Small intestine (tissue), 7 donors: ENCODE measurements at regions not wholly inside any gene's neighbourhood (a gene's known extent, or its start where the extent isn't known, plus 50 kb on each side); places are given as distances from the start of the nearest gene placed in this dataset.
"Not testable (repeated sequence)": the region's sequence is repeated elsewhere in the genome, so short reads cannot be mapped to it uniquely, and the experiment has no call there.

Experiments used
- DNase-seq, 2 donors: peaks; one replicate each; pipeline versions ENCODE4 v3.0.0 to v3.0.0-alpha.2; 2013
- FAIRE-seq: peaks from 2 replicates; lab custom pipeline; 2012; peaks lifted over from hg19 to GRCh38; lab: Jason Lieb, UNC
- H3K27ac ChIP-seq, 3 donors: one replicate each; pipeline ENCODE4 v1.5.1; 2013; ENCODE audit warnings: low read length in 2 of 3, mild to moderate bottlenecking in 2 of 3, control low read depth in 1 of 3, inconsistent platforms in 1 of 3, low read depth in 1 of 3, moderate library complexity in 1 of 3
- H3K27me3 ChIP-seq, 3 donors: one replicate each; pipeline ENCODE4 v1.6.1; 2013; ENCODE audit warnings: low read length in 3 of 3, inconsistent platforms in 1 of 3; ENCODE audit not compliant: control insufficient read depth in 3 of 3, insufficient read depth in 3 of 3
- H3K36me3 ChIP-seq, 3 donors: one replicate each; pipeline ENCODE4 v1.6.1; 2013; ENCODE audit warnings: low read length in 3 of 3, inconsistent platforms in 1 of 3, low read depth in 1 of 3, mild to moderate bottlenecking in 1 of 3, moderate library complexity in 1 of 3; ENCODE audit not compliant: control insufficient read depth in 3 of 3, insufficient read depth in 2 of 3
- H3K4me1 ChIP-seq, 3 donors: one replicate each; pipeline ENCODE4 v1.6.1; 2013; ENCODE audit warnings: low read length in 2 of 3, inconsistent platforms in 1 of 3, low read depth in 1 of 3, mild to moderate bottlenecking in 1 of 3, moderate library complexity in 1 of 3; ENCODE audit not compliant: control insufficient read depth in 3 of 3, insufficient read depth in 2 of 3
- H3K4me3 ChIP-seq, 3 donors: one replicate each; pipeline ENCODE4 v1.5.1; 2013; ENCODE audit warnings: low read length in 3 of 3, control low read depth in 1 of 3, inconsistent platforms in 1 of 3, low read depth in 1 of 3, mild to moderate bottlenecking in 1 of 3, moderate library complexity in 1 of 3
- H3K9me3 ChIP-seq, 2 donors: one replicate each; pipeline ENCODE4 v1.6.1; 2013; ENCODE audit warnings: low read depth in 1 of 2, low read length in 1 of 2; ENCODE audit not compliant: control insufficient read depth in 2 of 2, insufficient read depth in 1 of 2
- WGBS, 3 donors: extraction: QIAGEN DNeasy Blood & Tissue Kit; methylation state at CpG; one replicate each; pipeline ENCODE4 v1.1.7; 2013; 5-methylcytosine and 5-hydroxymethylcytosine counted together
- donor health status: healthy with polysubstance abuse.
- donor health status: control.
- donor health status: control.
- donor health status: Bipolar disorder and iron deficiency.
- donor health status: healthy.

- not testable (repeated sequence) for H3K36me3 ChIP-seq, H3K4me3 ChIP-seq, DNase-seq, H3K9me3 ChIP-seq, H3K27me3 ChIP-seq, FAIRE-seq, H3K4me1 ChIP-seq, H3K27ac ChIP-seq
- WGBS, 3 donors: 59 to 71% (median 67%) methylated on average over 4 to 6 of the region's 6 CpGs
Measured at GRCh38 chr17:16842346-16842745, 129.6 kb downstream of the TNFRSF13B start.

GRCh38 chr17:16841896-16842295, 130.0 kb downstream of the TNFRSF13B start:
- not testable (repeated sequence) for H3K9me3 ChIP-seq, H3K4me1 ChIP-seq, H3K36me3 ChIP-seq, H3K27me3 ChIP-seq, FAIRE-seq, H3K27ac ChIP-seq, DNase-seq, H3K4me3 ChIP-seq
- 67 to 93% (median 86%) methylated on average over 1 to 3 of the region's 10 CpGs for WGBS, 3 donors

- not testable (repeated sequence) for H3K27ac ChIP-seq, H3K4me3 ChIP-seq, DNase-seq, H3K27me3 ChIP-seq, H3K9me3 ChIP-seq, FAIRE-seq, H3K4me1 ChIP-seq, H3K36me3 ChIP-seq
- WGBS, 3 donors: 18 to 72% (median 28%) methylated on average over 4 to 7 of the region's 9 CpGs
Measured at GRCh38 chr17:16840219-16840618, 131.7 kb downstream of the TNFRSF13B start.

GRCh38 chr17:16839242-16840175, 132.4 kb downstream of the TNFRSF13B start:
- not testable (repeated sequence) for FAIRE-seq, DNase-seq, H3K27me3 ChIP-seq, H3K36me3 ChIP-seq, H3K9me3 ChIP-seq, H3K4me1 ChIP-seq, H3K4me3 ChIP-seq, H3K27ac ChIP-seq
- 51 to 71% (median 66%) methylated on average over 2 to 5 of the region's 16 CpGs for WGBS, 3 donors

- 67 to 93% (median 87%) methylated on average over 3 of the region's 6 CpGs for WGBS, 3 donors
- not testable (repeated sequence) for H3K4me3 ChIP-seq, H3K4me1 ChIP-seq, FAIRE-seq, H3K27ac ChIP-seq, H3K9me3 ChIP-seq, H3K27me3 ChIP-seq, DNase-seq, H3K36me3 ChIP-seq
Measured at GRCh38 chr17:16838795-16839194, 133.1 kb downstream of the TNFRSF13B start.

DNA sequence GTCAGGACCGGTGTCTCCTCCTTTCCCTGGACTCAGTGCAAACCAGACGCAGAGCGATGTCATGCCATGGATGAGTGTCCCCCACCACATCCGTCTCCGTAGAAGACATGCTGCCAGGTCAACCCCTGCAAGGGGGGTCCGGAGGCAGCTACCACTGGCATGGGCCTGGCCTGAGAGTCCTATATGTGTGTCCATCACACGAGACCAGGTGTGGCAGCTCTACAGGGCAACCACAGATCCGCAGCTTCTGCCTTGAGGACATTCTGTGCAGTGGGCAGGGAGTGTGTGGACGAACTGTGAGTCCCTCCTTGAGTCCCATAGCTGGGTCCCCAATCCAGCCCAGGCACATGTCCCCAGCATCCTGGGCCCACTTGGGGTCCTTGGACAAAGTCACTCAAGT, 133.6 kb downstream of the TNFRSF13B start:
- not testable (repeated sequence) for H3K27me3 ChIP-seq, FAIRE-seq, H3K4me3 ChIP-seq, H3K36me3 ChIP-seq, DNase-seq, H3K27ac ChIP-seq, H3K4me1 ChIP-seq, H3K9me3 ChIP-seq
- 76 to 87% (median 86%) methylated on average over 3 to 5 of the region's 9 CpGs for WGBS, 3 donors

GRCh38 chr17:16837468-16838266, 134.3 kb downstream of the TNFRSF13B start:
- WGBS, 3 donors: 64 to 84% (median 79%) methylated on average over 7 to 10 of the region's 11 CpGs
- not testable (repeated sequence) for H3K27me3 ChIP-seq, DNase-seq, H3K36me3 ChIP-seq, H3K4me1 ChIP-seq, H3K9me3 ChIP-seq, H3K27ac ChIP-seq, FAIRE-seq, H3K4me3 ChIP-seq

DNA sequence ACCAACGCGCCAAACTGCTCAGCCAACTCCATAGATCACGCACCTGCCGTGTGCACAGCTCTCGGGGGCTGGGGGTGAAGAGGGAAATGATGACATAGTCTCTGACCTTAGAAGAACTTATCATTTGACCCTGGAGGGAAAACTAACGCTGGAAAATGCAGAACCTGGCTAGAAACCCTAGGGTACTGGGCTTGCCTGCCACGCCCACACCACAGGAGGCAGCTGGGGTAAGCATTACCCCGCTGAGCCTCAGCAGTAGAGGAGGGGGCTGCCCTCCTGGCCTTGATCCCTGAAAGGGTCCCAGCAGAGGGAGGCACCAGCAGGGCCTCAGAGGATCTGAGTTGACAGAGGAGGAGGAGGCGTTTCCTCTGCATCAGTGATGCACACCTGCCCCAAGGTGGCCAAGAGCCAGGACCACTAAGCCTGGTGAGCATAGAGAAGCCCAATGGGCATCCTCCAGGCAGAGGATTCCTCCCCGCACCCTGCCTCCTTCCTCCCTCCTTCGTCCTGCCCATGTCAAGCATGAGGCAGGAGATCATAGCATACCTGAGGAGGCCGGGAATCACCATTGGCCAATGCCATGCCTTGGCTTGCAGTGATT, 135.5 kb downstream of the TNFRSF13B start:
- not testable (repeated sequence) for H3K9me3 ChIP-seq, H3K4me3 ChIP-seq, H3K27me3 ChIP-seq, H3K27ac ChIP-seq, H3K36me3 ChIP-seq, DNase-seq, FAIRE-seq, H3K4me1 ChIP-seq
- WGBS, 3 donors: 17 to 53% (median 22%) methylated on average over 6 to 12 of the region's 12 CpGs
